ENCODE measurements at regions not wholly inside any gene's neighbourhood (a gene's known extent, or its start where the extent isn't known, plus 50 kb on each side); places are given as distances from the start of the nearest gene placed in this dataset.

GRCh38 chr17:33369876-33370275 lies 76.8 kb upstream of the ASIC2 start:
- H3K27me3 ChIP-seq = no peaks in the 10 kb centered on the region
- WGBS, 2 donors (ENCODE audit: low coverage in 1 of 2) = 60% methylated on average over 1 to 2 of the region's 2 CpGs
- no peaks in the 10 kb centered on the region for H3K4me1 ChIP-seq
- no peak for ATAC-seq
- no peaks in the 10 kb centered on the region for H3K36me3 ChIP-seq
- TF ChIP-seq CTCF (IDR thresholded peaks at IDR 0.05) (no peak), POLR2AphosphoS5 (IDR thresholded peaks at IDR 0.05) (no peak), EP300 (IDR thresholded peaks at IDR 0.05) (no peak), POLR2A (IDR thresholded peaks at IDR 0.05) (no peak)
- no peak overlapping the region for H3K4me3 ChIP-seq
- H3K9me3 ChIP-seq = no peaks in the 10 kb centered on the region
- no peak overlapping the region for H3K27ac ChIP-seq

- no peak overlapping the region for H3K4me3 ChIP-seq
- H3K4me1 ChIP-seq = no peaks in the 10 kb centered on the region
- peaks cover 1% of the 10 kb centered on the region for H3K27me3 ChIP-seq
- no peaks in the 10 kb centered on the region for H3K36me3 ChIP-seq
- WGBS, 2 donors (ENCODE audit: low coverage in 1 of 2) = 0 to 22% methylated on average over 1 of the region's 1 CpG
- no peaks in the 10 kb centered on the region for H3K9me3 ChIP-seq
- TF ChIP-seq POLR2A (IDR thresholded peaks at IDR 0.05) (no peak), EP300 (IDR thresholded peaks at IDR 0.05) (no peak), POLR2AphosphoS5 (IDR thresholded peaks at IDR 0.05) (no peak), CTCF (IDR thresholded peaks at IDR 0.05) (no peak)
- ATAC-seq = no peak
- no peak overlapping the region for H3K27ac ChIP-seq
Measured at GRCh38 chr17:33370401-33370800, 77.3 kb upstream of the ASIC2 start.

GRCh38 chr17:33371377-33371776 lies 78.3 kb upstream of the ASIC2 start:
- no peak for ATAC-seq
- WGBS, 2 donors (ENCODE audit: low coverage in 1 of 2) = 50 to 51% methylated on average over 3 of the region's 3 CpGs
- H3K4me3 ChIP-seq = no peak overlapping the region

GRCh38 chr17:33373273-33373672 lies 80.2 kb upstream of the ASIC2 start:
- no peak for ATAC-seq
- 63 to 91% methylated on average over 1 of the region's 1 CpG for WGBS, 2 donors (ENCODE audit: low coverage in 1 of 2)

More at GRCh38 chr17:33371377-33371776, 78.3 kb upstream of the ASIC2 start:
- TF ChIP-seq POLR2AphosphoS5 (IDR thresholded peaks at IDR 0.05) (no peak), CTCF (IDR thresholded peaks at IDR 0.05) (no peak)
- H3K36me3 ChIP-seq = no peaks in the 10 kb centered on the region
- H3K9me3 ChIP-seq = no peaks in the 10 kb centered on the region
- peaks cover 7% of the 10 kb centered on the region for H3K27me3 ChIP-seq
- H3K4me1 ChIP-seq = no peaks in the 10 kb centered on the region
- no peak overlapping the region for H3K27ac ChIP-seq

More at GRCh38 chr17:33373273-33373672, 80.2 kb upstream of the ASIC2 start:
- TF ChIP-seq CTCF (IDR thresholded peaks at IDR 0.05) = no peak
- no peak for TF ChIP-seq POLR2AphosphoS5 (IDR thresholded peaks at IDR 0.05)
- TF ChIP-seq EP300 (IDR thresholded peaks at IDR 0.05) = no peak
- TF ChIP-seq POLR2A (IDR thresholded peaks at IDR 0.05) = no peak
- Histone ChIP-seq H3K9me3 (no peaks in the 10 kb centered on the region), H3K36me3 (no peaks in the 10 kb centered on the region), H3K4me1 (no peaks in the 10 kb centered on the region), H3K27ac (no peak overlapping the region), H3K27me3 (peaks cover 11% of the 10 kb centered on the region), H3K4me3 (no peak overlapping the region)

Measured in gastroesophageal sphincter (tissue), 4 donors.